ENCODE measurements at regions not wholly inside any gene's neighbourhood (a gene's known extent, or its start where the extent isn't known, plus 50 kb on each side); places are given as distances from the start of the nearest gene placed in this dataset.

DNA sequence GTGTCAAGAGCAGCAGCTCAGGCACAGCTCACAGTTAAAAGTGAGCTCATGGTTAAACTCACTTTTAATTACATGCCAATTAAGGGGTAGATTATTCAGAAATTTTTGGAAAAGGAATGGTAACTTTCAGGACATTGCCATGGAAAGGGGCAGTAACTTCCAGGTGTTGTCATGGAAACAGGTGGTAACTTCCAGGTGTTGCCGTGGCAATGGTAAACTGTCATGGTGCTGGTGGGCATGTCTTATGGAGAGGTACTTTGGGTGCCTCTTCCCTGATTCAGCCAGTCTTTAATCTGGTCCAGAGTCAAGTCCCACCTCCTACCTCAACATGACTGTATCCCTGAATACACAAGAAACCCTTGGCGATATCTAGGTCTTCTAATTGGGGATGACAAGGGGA is 223.2 kb upstream of the TAS2R1 start:
- H3K36me3 Mint-ChIP-seq, result no peaks in the 10 kb centered on the region
- H3K27ac Mint-ChIP-seq, result no peak overlapping the region
- peaks cover 0 to 2% (median 0%) of the 10 kb centered on the region in 3 donors for H3K27me3 Mint-ChIP-seq (ENCODE audit: low read depth in 3 of 3)
- peaks cover 0 to 12% (median 7%) of the 10 kb centered on the region in 6 donors for H3K9me3 Mint-ChIP-seq
- no peak for DNase-seq
- H3K4me1 Mint-ChIP-seq, result no peaks in the 10 kb centered on the region
- no peak overlapping the region for H3K4me3 Mint-ChIP-seq

DNA sequence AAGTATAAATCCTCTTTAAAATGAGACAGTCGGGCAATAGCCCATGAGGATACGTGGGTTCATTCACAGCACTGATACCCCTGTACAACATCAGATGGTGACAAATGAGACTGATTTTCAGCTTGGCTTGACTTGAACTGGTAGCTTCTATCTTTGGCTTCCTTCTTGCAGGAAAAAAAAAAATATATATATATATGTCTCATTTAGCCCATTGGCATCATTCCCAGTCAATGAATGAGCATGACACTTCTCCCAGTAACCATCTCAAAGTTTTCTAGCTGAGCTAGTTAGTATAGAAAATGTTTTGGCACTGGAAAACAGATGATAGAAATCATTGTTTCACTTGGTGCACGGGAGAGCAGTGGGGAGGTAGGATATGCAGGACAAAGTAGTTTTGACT is 222.5 kb upstream of the TAS2R1 start:
- Mint-ChIP-seq H3K9me3 (peaks cover 0 to 12% (median 7%) of the 10 kb centered on the region in 6 donors), H3K4me1 (no peaks in the 10 kb centered on the region), H3K27ac (no peak overlapping the region), H3K27me3 (ENCODE audit: low read depth in 3 of 3) (peaks cover 0 to 2% (median 0%) of the 10 kb centered on the region in 3 donors), H3K36me3 (no peaks in the 10 kb centered on the region), H3K4me3 (no peak overlapping the region)
- DNase-seq, result no peak

DNA sequence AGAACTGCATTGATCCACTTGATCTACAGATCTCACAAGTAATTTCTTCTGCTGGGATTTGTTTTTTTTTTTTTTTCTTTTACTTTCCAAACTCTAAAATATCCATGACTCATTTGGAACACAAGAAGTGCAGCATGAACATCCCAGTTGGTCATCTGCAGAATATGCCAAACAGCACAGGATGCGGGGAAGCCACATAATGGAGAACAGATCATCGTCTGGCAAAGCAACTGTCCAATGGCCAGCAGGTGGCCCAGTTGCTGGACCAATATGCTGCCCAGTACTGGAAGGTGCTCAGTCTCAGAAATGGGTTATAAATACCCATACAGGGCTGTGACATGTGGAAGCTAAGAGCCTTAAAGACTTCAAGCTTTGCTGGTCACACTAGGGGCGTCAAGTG is 221.3 kb upstream of the TAS2R1 start:
- no peak for DNase-seq
- H3K27ac Mint-ChIP-seq, result no peak overlapping the region
- peaks cover 0 to 3% (median 0%) of the 10 kb centered on the region in 3 donors for H3K27me3 Mint-ChIP-seq (ENCODE audit: low read depth in 3 of 3)
- H3K4me3 Mint-ChIP-seq, result no peak overlapping the region
- peaks cover 1 to 20% (median 6%) of the 10 kb centered on the region in 6 donors for H3K9me3 Mint-ChIP-seq
- no peaks in the 10 kb centered on the region for H3K36me3 Mint-ChIP-seq
- no peaks in the 10 kb centered on the region for H3K4me1 Mint-ChIP-seq

DNA sequence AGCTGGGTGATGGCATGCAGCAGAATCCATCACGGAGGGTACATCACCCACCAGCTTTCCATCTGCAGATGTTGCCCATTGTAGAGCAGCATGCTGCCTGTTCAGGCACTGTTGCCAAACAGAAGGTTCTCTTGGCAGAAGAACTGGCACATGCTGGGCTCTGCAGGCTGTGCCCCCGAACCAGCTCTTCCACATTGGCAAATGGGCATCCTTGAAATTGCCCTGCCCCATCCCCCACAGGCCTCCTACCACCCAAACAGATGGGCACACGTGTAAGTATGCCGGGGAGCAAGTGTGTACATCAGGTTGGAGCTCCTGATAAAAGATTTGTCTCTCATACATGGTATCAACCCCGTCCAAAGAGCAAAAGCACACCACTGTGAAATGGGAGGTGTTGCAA is 220.3 kb upstream of the TAS2R1 start:
- DNase-seq, result no peak
- Mint-ChIP-seq H3K9me3 (peaks cover 2 to 23% (median 6%) of the 10 kb centered on the region in 6 donors), H3K36me3 (no peaks in the 10 kb centered on the region), H3K27me3 (ENCODE audit: low read depth in 3 of 3) (peaks cover 0 to 3% (median 0%) of the 10 kb centered on the region in 3 donors), H3K4me3 (no peak overlapping the region), H3K4me1 (no peaks in the 10 kb centered on the region), H3K27ac (no peak overlapping the region)

DNA sequence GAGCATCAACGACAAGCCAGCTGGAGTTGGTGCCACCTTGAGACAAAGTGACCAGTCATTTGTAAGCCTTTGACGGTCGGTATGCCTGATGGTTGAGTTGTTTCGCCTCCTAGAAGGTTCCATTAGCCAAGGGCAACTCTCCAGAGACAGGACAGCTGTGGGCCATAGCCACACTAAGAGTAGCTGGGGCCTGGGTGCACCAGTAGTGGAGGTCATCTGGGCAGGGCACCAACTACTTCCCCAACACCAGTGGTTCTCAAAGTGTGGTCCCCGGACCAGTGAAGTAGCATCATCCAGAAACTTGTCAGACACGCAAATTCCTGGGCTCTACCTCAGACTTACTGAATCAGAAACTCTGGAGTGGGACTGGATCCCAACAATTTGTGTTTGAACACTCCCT is 217.5 kb upstream of the TAS2R1 start:
- Mint-ChIP-seq H3K4me1 (no peaks in the 10 kb centered on the region), H3K36me3 (peaks cover 0 to 4% (median 0%) of the 10 kb centered on the region in 3 donors), H3K9me3 (peaks cover 6 to 40% (median 10%) of the 10 kb centered on the region in 6 donors), H3K27ac (no peak overlapping the region), H3K4me3 (no peak overlapping the region), H3K27me3 (ENCODE audit: low read depth in 3 of 3) (peaks cover 0 to 4% (median 0%) of the 10 kb centered on the region in 3 donors)
- DNase-seq, result no peak

DNA sequence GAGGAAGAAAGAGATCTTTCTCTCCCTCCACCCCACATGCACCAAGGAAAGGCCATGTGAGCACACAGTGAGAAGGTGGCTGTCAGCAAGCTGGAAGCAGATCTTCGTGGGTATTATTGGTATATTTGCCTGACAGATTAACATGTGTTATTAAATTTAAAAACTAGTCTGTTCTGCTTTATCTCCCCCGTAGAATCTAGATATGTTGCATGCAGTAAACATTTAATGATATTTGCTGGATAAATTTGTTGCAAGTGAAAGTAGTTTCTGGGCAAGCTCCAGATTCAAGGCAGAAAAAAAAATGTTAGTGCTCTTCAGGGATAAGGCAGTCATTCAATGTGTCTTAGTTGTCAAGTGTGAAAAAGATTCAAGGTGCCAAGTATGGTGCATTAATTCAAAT is 215.0 kb upstream of the TAS2R1 start:
- Mint-ChIP-seq H3K27me3 (ENCODE audit: low read depth in 3 of 3) (peaks cover 0 to 4% (median under 1%) of the 10 kb centered on the region in 3 donors), H3K9me3 (peaks cover 7 to 37% (median 11%) of the 10 kb centered on the region in 6 donors), H3K36me3 (peaks cover 0 to 4% (median 0%) of the 10 kb centered on the region in 3 donors), H3K4me3 (no peak overlapping the region), H3K4me1 (no peaks in the 10 kb centered on the region), H3K27ac (no peak overlapping the region)
- no peak for DNase-seq

DNA sequence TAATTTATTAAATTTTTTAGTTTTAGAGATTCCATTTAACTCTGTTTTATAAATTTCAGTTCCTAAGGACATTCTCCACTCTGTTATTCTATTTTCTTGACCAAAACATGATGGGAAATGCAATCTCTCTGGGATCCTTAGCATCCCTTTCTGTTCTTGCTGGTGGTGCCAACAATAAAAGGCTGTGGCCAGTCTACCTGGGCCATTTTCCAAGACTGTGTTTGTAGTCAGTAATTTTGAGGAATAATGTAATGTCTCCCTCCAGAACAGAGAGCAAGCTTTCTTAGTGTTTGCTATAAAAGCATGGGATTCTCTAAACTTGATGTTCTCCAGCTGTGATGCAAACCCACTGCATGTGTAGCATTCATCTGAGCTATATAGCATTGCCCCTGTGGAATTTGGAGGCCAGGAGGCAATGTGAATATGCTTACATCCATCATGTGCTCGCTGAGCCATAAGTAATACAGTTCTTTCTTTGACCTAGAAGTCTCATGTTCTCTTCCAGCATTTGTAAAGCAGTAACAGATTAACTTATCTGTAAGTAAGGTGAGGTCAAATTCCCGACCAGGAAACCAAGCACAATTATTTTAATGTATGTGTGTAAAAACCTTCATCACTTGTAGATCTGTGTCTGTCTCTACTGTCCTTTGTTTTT is 211.5 kb upstream of the TAS2R1 start:
- Mint-ChIP-seq H3K4me1 (no peaks in the 10 kb centered on the region), H3K9me3 (peaks cover 4 to 23% (median 12%) of the 10 kb centered on the region in 6 donors), H3K36me3 (peaks cover 0 to 4% (median 0%) of the 10 kb centered on the region in 3 donors), H3K27me3 (ENCODE audit: low read depth in 3 of 3) (peaks cover 0 to 4% (median 2%) of the 10 kb centered on the region in 3 donors), H3K27ac (no peak overlapping the region), H3K4me3 (no peak overlapping the region)
- no peak for DNase-seq

DNA sequence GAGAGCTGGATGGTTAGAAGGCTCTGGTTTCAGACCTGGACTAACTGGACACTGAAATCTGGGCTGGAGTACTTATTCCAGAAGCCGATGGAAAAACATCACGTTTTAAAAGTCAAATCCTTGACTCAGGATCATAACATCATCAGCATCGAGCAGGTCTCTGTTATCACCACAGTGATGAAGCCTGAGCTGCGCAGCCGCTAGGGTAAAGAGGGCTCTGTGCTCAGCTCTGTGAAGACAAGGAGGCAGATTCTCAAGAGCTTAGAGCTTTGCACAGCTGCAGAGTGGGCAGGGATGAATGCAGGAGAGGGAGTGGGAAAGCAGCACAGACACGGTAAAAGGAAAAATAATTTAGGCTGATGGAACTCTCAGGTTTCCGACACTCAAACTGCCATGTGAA is 208.8 kb upstream of the TAS2R1 start:
- no peak overlapping the region for H3K27ac Mint-ChIP-seq
- peaks cover 0 to 4% (median 0%) of the 10 kb centered on the region in 3 donors for H3K36me3 Mint-ChIP-seq
- no peaks in the 10 kb centered on the region for H3K4me1 Mint-ChIP-seq
- no peak overlapping the region for H3K4me3 Mint-ChIP-seq
- DNase-seq, result no peak
- H3K9me3 Mint-ChIP-seq, result peaks cover 0 to 13% (median 6%) of the 10 kb centered on the region in 6 donors
- peaks cover 0 to 4% (median 2%) of the 10 kb centered on the region in 3 donors for H3K27me3 Mint-ChIP-seq (ENCODE audit: low read depth in 3 of 3)

DNA sequence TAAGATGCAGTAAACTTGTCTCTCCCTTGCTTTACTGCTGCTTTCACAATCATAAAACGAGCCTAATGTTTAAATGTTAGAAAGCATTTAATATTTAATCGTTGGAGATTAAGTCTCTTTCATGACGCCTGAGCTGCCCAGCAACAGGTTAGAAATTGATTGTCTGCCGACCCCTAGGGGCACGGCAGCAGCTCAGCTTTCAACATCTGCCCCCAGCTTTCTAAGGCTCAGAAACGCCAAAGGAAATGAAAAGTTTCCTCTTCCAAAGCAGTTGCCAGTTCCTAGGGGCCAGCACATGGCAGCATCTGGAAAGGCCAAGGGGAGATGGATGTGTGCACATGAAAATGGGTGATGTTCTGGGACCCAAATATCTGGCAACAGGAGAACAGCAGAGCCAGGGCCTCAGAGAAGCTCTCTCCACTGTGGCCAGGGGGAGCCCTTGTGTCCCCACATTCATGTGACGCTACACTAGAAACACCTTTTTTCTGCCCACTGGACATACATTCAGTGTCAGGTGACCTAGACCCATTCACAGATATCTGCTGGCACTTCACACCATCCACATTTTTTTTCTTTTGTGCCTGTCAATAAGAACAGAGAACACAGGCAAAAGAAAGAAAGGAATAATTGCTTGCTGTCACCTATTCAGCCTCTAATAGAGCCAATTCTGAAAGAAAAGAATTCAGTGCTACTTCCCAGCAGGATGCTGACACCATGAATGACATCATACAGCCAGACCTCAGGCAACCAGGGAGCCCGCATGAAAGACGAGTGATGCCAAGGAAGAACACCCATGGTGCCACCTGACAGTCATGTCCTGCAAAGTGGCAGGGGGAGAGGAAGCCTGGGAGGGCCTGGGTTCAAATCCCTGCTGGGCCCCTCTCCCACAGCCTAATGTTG is 205.0 kb upstream of the TAS2R1 start:
- no peak overlapping the region for H3K4me3 Mint-ChIP-seq
- H3K36me3 Mint-ChIP-seq, result no peaks in the 10 kb centered on the region
- H3K4me1 Mint-ChIP-seq, result no peaks in the 10 kb centered on the region
- no peak for DNase-seq
- peaks cover 0 to 5% (median 0%) of the 10 kb centered on the region in 6 donors for H3K9me3 Mint-ChIP-seq
- H3K27ac Mint-ChIP-seq, result no peak overlapping the region
- peaks cover 0 to 3% (median under 1%) of the 10 kb centered on the region in 3 donors for H3K27me3 Mint-ChIP-seq (ENCODE audit: low read depth in 3 of 3)

DNA sequence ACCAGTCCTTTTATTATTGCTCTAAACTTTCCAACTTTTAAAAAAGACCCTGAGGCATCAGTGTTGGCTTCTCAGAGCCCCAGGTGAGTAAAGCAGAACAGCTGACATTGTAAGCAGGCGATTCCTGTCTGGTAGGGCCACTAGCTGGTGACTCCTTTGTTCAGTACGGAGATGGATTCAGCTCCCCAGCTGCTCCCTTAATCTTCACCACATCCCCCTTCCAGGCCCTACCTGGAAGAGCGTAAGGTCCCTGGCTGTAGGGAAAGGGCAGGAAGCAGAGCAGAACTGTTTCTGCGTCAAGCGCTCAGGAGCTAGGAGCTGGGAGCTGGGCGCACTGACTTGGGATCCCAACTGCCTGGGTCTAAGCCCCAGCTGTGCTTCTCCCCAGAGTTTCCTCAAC is 203.7 kb upstream of the TAS2R1 start:
- no peak overlapping the region for H3K4me3 Mint-ChIP-seq
- no peak overlapping the region for H3K27ac Mint-ChIP-seq
- no peaks in the 10 kb centered on the region for H3K36me3 Mint-ChIP-seq
- H3K4me1 Mint-ChIP-seq, result no peaks in the 10 kb centered on the region
- H3K9me3 Mint-ChIP-seq, result peaks cover 0 to 5% (median under 1%) of the 10 kb centered on the region in 6 donors
- H3K27me3 Mint-ChIP-seq (ENCODE audit: low read depth in 3 of 3), result peaks cover 0 to 3% (median 0%) of the 10 kb centered on the region in 3 donors
- DNase-seq, result no peak

DNA sequence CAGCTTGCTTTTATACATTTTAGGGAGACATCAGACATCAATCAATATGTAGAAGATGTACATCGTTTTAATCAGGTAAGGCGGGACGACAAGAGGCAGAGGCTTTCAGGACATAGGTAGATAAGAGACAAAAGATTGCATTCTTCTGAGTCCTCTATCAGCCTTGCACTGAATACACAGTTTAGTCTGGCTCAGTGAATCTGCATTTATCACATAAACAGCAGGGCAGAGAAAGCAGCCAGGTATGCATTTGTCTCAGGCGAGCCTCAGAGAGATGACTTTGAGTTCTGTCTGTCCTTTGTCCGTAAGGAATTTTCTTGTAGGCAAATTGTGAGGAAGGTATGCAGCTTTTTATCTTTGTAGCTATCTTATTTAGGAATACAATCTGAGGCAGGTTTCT is 202.8 kb upstream of the TAS2R1 start:
- peaks cover 0 to 5% (median 1%) of the 10 kb centered on the region in 6 donors for H3K9me3 Mint-ChIP-seq

DNA sequence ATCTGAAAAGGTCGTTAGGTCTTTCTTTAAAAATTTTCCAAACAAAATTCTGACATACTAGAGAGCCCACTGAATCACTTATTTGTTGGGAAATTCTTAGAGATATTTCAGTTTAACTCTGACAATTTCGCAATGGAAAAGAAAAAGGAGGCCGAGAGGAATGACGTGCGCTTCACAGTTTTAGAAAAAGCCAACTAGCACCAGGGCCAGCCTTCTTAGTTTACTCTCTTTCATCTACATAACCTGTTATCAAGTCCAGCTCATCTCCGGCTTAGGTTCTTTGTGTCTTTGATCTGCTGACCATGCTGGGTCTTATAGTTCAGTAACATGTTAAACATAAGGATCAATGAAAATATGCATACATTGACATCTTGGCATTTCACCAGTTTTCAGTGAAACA is 201.7 kb upstream of the TAS2R1 start:
- DNase-seq, result no peak
- no peaks in the 10 kb centered on the region for H3K36me3 Mint-ChIP-seq
- H3K27me3 Mint-ChIP-seq (ENCODE audit: low read depth in 3 of 3), result peaks cover 0 to 2% (median 0%) of the 10 kb centered on the region in 3 donors
- no peak overlapping the region for H3K4me3 Mint-ChIP-seq
- H3K9me3 Mint-ChIP-seq, result peaks cover 0 to 4% (median 2%) of the 10 kb centered on the region in 6 donors
- no peaks in the 10 kb centered on the region for H3K4me1 Mint-ChIP-seq
- no peak overlapping the region for H3K27ac Mint-ChIP-seq

More for the DNA sequence above, 202.8 kb upstream of the TAS2R1 start:
- no peaks in the 10 kb centered on the region for H3K36me3 Mint-ChIP-seq
- no peaks in the 10 kb centered on the region for H3K4me1 Mint-ChIP-seq
- no peak overlapping the region for H3K27ac Mint-ChIP-seq
- peaks cover 0 to 3% (median 0%) of the 10 kb centered on the region in 3 donors for H3K27me3 Mint-ChIP-seq (ENCODE audit: low read depth in 3 of 3)
- no peak for DNase-seq
- no peak overlapping the region for H3K4me3 Mint-ChIP-seq

DNA sequence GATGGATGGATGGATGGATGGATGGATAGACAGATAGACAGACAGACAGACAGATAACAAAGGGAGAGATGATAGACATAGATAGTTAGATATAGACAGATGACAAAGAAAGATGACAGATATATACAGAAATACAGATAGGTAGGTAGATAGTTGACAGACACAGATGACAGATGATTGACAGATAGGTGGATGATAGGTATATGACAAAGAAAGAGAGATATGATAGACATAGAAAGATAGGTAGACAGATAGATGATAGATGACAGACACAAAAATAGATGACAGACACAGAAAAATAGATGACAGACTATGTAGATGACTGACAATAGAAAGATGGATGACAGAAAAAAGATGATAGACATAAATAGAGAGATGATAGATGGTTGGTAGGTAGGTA is 200.0 kb upstream of the TAS2R1 start:
- Mint-ChIP-seq H3K9me3 (peaks cover 0 to 4% (median 2%) of the 10 kb centered on the region in 6 donors), H3K4me1 (no peaks in the 10 kb centered on the region), H3K27me3 (ENCODE audit: low read depth in 3 of 3) (peaks cover 0 to 1% (median 0%) of the 10 kb centered on the region in 3 donors), H3K4me3 (no peak overlapping the region), H3K36me3 (no peaks in the 10 kb centered on the region), H3K27ac (no peak overlapping the region)
- DNase-seq, result no peak

DNA sequence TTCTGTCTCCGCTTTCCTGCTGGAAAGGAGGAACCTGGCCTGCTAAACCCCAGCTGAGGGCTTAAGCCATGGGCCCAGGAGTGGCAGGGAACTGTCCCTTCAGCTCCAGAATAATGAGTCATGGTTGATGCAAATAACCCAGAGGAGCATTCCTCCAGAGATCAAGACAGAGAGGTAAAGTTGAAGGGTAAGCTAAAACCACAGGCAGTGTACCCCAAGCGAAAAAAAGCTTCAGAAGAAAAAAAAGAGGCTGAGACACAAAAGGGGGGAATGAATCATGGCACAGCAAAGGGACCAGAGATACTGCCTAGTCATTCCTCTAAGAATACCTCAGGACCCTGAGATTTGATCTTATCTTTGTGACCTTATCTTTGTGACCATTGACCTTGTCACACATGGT is 199.5 kb upstream of the TAS2R1 start:
- no peaks in the 10 kb centered on the region for H3K36me3 Mint-ChIP-seq
- H3K4me3 Mint-ChIP-seq, result no peak overlapping the region
- no peak overlapping the region for H3K27ac Mint-ChIP-seq
- no peaks in the 10 kb centered on the region for H3K4me1 Mint-ChIP-seq
- H3K9me3 Mint-ChIP-seq, result peaks cover 0 to 4% (median 2%) of the 10 kb centered on the region in 6 donors
- DNase-seq, result no peak
- peaks cover 0 to 1% (median 0%) of the 10 kb centered on the region in 3 donors for H3K27me3 Mint-ChIP-seq (ENCODE audit: low read depth in 3 of 3)
